Stimulated activated naive CD8-positive, alpha-beta T cell treated with anti-CD3 and anti-CD28 coated beads, Interleukin-15, amount 100 ng/mL, for 72 hours (primary cell): ENCODE measurements at regions not wholly inside any gene's neighbourhood (a gene's known extent, or its start where the extent isn't known, plus 50 kb on each side); places are given as distances from the start of the nearest gene placed in this dataset.
"Not testable (repeated sequence)": the region's sequence is repeated elsewhere in the genome, so short reads cannot be mapped to it uniquely, and the experiment has no call there.

Experiments
- ATAC-seq: fragments of 150-1000 bp; cut with Tn5 transposase; 2 replicates; pipeline ENCODE4 v1.10.0; 2021; ENCODE audit warnings: mild to moderate bottlenecking, moderate library complexity
- DNase-seq, 2 donors: peaks; one replicate each; pipeline ENCODE4 v3.0.0; 2021 to 2022
- H3K27ac Mint-ChIP-seq, 2 donors: one replicate each; pipeline ENCODE4 v1.8.0; 2022; ENCODE audit warnings: mild to moderate bottlenecking in 2 of 2, mixed read lengths in 2 of 2, moderate library complexity in 2 of 2
- H3K27me3 Mint-ChIP-seq: one replicate; pipeline ENCODE4 v1.8.0; 2022; ENCODE audit warnings: mixed read lengths
- H3K4me1 Mint-ChIP-seq: one replicate; pipeline ENCODE4 v1.8.0; 2022; ENCODE audit warnings: mild to moderate bottlenecking, mixed read lengths
- H3K4me3 Mint-ChIP-seq, 2 donors: one replicate each; pipeline ENCODE4 v1.8.0; 2022; ENCODE audit warnings: mild to moderate bottlenecking in 2 of 2, mixed read lengths in 2 of 2, moderate library complexity in 1 of 2
- H3K9me3 Mint-ChIP-seq, 2 donors: one replicate each; pipeline ENCODE4 v1.8.0; 2022; ENCODE audit warnings: mixed read lengths in 2 of 2

DNA sequence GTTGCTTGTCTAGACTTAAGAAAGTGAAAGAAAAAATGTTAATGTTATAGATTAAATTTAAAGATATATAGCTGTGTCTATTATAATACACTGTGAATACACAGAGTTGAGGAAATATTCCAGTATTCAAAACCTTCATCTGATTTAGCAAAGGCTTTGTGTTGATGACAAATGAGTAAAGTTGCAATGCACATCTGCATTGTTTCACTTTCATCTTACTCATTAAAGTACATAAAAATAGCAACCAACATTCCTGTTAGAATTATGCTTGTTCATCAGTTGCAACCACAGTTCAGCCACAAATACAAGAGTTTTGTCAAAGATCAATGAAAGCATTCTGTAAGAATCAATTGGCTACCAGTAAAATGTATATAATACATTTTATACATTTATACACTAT is 346.4 kb upstream of the SLC7A11 start:
- H3K4me3 Mint-ChIP-seq = no peak overlapping the region
- ATAC-seq (no peak), DNase-seq (no peak)

DNA sequence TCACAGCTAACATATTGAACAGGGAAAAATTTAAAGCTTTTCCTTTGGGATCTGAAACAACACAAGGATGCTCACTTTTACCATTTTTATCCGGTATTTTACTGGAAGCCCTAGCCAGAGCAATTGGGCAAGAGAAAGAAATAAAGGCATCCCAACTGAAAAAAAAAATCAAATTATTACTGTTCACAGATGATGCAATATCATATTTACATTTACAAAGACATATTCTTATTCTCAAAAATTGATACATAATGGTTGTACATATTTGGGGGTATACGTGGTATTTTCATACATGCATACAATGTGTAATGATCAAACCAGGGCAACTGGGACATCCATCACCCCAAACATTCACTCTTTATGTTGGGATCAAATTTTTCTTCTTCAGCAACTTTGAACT is 337.0 kb upstream of the SLC7A11 start:
- Mint-ChIP-seq H3K4me3 (no peak overlapping the region), H3K27me3 (no peaks in the 10 kb centered on the region), H3K9me3 (peaks cover 19 to 29% of the 10 kb centered on the region in 2 donors), H3K27ac (no peak overlapping the region), H3K4me1 (no peaks in the 10 kb centered on the region)
- no peak for ATAC-seq
- no peak for DNase-seq

More for the DNA sequence above, 346.4 kb upstream of the SLC7A11 start:
- Mint-ChIP-seq H3K27me3 (no peaks in the 10 kb centered on the region), H3K27ac (no peak overlapping the region), H3K9me3 (peaks cover 3 to 22% of the 10 kb centered on the region in 2 donors), H3K4me1 (no peaks in the 10 kb centered on the region)

DNA sequence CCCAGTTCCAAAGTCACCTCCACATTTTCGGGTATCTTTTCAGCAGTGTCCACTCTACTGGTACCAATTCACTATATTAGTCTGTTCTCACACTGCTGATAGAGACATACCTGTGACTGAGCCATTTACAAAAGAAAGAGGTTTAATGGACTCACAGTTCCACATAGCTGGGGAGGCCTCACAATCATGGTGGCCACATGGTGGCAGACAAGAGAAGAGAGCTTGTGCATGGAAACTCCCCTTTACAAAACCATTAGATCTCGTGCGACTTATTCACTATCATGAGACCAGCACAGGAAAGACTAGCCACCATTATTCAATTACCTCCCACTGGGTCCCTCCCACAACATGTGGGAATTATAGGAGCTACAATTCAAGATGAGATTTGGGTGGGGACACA is 335.7 kb upstream of the SLC7A11 start:
- not testable (repeated sequence) for H3K4me1 Mint-ChIP-seq, DNase-seq, ATAC-seq

DNA sequence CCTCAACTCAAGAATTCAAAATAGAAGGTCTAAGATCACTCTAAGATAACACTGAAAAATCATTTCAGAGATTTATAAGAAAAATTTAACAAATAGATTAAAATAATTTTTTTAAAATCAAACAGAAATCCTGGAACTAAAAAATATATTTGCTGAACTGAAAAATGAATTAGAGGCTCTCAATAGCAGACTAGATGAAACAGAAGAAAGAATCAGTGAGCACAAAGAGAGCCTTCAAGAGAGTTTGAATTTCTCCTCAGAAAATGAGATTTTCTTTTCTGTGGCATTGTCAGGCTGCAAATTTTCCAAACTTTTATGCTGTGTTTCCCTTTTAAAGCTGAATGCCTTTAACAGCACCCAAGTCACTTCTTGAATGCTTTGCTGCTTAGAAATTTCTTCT is 335.0 kb upstream of the SLC7A11 start:
- no peaks in the 10 kb centered on the region for H3K4me1 Mint-ChIP-seq
- ATAC-seq (no peak), DNase-seq (no peak)
- no peaks in the 10 kb centered on the region for H3K27me3 Mint-ChIP-seq
- H3K27ac Mint-ChIP-seq = no peak overlapping the region
- no peak overlapping the region for H3K4me3 Mint-ChIP-seq
- peaks cover 23 to 34% of the 10 kb centered on the region in 2 donors for H3K9me3 Mint-ChIP-seq

More for the DNA sequence above, 335.7 kb upstream of the SLC7A11 start:
- not testable (repeated sequence) for H3K27ac Mint-ChIP-seq, H3K27me3 Mint-ChIP-seq, H3K4me3 Mint-ChIP-seq
- peaks cover 19 to 29% of the 10 kb centered on the region in 2 donors for H3K9me3 Mint-ChIP-seq

DNA sequence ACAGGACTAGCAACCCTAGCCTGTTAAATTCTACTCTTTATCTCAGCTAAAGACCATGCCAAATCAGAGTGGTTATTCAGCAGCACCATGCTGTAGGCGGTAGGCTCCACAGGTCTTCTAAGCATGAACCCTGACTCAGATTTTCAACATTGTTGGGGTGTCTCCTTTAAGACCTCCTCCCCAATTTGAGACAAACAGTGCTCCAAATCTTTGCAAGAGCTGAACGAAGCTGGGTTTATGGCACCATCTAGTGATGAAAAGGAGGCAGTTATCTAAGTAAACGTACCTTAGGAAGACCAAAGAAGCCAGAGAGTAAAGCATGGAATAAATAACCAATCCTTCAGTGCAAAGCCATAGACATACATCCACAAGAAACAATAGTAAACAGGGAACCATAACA is 334.5 kb upstream of the SLC7A11 start:
- Mint-ChIP-seq H3K27me3 (no peaks in the 10 kb centered on the region), H3K4me1 (no peaks in the 10 kb centered on the region), H3K9me3 (peaks cover 23 to 35% of the 10 kb centered on the region in 2 donors), H3K27ac (no peak overlapping the region), H3K4me3 (no peak overlapping the region)
- ATAC-seq (no peak), DNase-seq (no peak)

DNA sequence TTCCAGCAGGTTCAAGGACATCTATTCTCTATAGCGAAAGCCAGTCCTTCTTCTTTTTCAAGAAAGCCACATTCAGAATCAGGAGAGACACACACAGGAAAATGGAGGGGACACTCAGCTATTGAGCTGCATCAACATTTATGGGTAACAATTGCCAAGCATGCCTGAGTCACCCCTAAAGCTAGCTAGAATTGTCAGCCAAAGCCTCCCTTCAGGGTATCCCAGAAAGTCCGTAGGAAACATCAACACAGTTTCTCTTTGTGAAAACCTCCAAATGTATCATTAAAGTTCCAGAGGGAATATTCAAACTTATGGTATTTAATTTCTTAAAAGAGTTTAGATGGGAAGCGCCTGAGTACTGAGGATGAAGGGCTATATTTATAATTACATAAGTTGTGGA is 331.1 kb upstream of the SLC7A11 start:
- Mint-ChIP-seq H3K9me3 (peaks cover 11 to 25% of the 10 kb centered on the region in 2 donors), H3K4me1 (no peaks in the 10 kb centered on the region), H3K27me3 (no peaks in the 10 kb centered on the region), H3K27ac (no peak overlapping the region), H3K4me3 (no peak overlapping the region)
- DNase-seq (no peak), ATAC-seq (no peak)

DNA sequence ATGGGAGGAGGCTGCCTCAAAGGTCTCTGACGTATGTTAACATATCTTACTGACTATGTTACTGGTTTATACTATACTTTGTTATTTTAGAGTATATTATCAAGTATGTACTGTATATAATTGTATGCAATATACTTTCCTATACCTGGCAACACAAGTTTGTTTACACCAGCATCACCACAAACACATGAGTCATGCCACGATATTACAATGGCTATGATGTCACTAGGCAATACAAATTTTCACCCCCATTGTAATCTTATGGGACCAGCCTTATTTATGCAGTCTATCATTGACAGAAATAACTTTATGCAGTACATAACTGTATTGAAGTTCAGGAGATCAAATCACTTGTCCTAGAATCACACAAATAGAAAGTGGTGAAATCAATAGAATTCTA is 329.9 kb upstream of the SLC7A11 start:
- no peaks in the 10 kb centered on the region for H3K27me3 Mint-ChIP-seq
- H3K27ac Mint-ChIP-seq = no peak overlapping the region
- ATAC-seq (no peak), DNase-seq (no peak)
- H3K9me3 Mint-ChIP-seq = peaks cover 4 to 13% of the 10 kb centered on the region in 2 donors
- no peaks in the 10 kb centered on the region for H3K4me1 Mint-ChIP-seq
- no peak overlapping the region for H3K4me3 Mint-ChIP-seq

DNA sequence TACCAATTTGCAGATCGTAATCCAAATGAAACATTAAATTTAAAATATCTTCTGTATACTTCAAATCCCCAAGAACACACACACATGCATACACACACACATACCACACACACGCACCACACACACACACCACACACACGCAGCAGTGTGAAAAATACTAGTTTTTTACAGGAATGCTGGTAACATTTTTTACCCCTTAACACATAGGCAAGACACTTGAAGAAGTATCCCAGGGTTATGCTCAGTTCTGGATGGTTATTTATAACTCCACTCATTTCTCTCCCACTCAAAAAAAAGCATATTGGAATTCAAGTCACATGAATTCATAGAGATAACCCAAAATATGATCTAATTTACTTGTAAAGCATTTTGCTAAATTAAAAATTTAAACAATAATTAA is 325.5 kb upstream of the SLC7A11 start:
- H3K4me1 Mint-ChIP-seq = no peaks in the 10 kb centered on the region
- no peak for DNase-seq
- no peak overlapping the region for H3K4me3 Mint-ChIP-seq
- H3K27me3 Mint-ChIP-seq = no peaks in the 10 kb centered on the region
- H3K9me3 Mint-ChIP-seq = peaks cover 4 to 6% of the 10 kb centered on the region in 2 donors
- H3K27ac Mint-ChIP-seq = no peak overlapping the region
- no peak for ATAC-seq

DNA sequence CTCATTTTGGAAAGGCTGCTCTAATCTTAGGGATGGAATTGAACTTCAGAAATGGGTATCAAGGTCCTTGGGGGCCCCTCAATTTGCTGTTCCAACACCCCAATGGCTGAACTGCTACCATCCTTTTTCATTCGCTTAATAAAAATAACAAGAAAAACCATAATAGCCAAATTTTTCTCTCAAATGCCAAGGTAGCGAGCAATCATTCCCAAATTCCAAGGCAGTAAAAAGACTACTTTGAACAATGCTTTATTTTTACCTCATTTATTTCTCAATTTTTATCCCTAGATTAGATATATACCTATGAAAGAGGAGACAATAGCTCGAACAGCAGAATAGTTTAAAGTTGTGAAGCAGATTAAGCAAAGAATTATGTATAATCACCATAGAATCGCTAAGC is 323.4 kb upstream of the SLC7A11 start:
- H3K27ac Mint-ChIP-seq = no peak overlapping the region
- ATAC-seq = no peak
- H3K4me3 Mint-ChIP-seq = no peak overlapping the region
- H3K27me3 Mint-ChIP-seq = no peaks in the 10 kb centered on the region
- no peak for DNase-seq
- H3K4me1 Mint-ChIP-seq = no peaks in the 10 kb centered on the region
- H3K9me3 Mint-ChIP-seq = no peaks in the 10 kb centered on the region

DNA sequence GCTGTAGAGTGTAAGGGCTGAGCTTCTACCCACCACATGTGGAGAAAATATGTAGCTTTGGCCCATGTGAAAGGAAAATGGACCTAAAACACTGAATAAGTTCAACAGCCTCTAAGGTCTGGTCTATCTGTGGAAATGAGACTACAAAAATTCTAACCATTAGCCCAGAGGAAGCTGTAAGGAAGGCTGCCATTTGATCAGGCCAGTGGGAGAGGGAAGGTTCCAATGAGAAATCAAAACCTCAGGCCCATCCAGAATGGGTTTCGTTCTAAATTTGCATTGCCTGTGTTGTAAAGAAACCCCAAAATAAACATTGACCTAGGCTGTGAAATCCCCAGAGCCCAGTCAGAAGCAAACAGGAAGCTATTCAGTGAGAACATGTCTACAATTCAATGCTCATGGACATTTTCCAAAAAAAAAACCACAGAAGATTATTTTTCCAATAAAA is 320.4 kb upstream of the SLC7A11 start:
- H3K4me1 Mint-ChIP-seq = no peaks in the 10 kb centered on the region
- no peak for ATAC-seq
- H3K4me3 Mint-ChIP-seq = no peak overlapping the region
- H3K27ac Mint-ChIP-seq = no peak overlapping the region
- H3K27me3 Mint-ChIP-seq = no peaks in the 10 kb centered on the region
- DNase-seq = no peak
- H3K9me3 Mint-ChIP-seq = no peaks in the 10 kb centered on the region

DNA sequence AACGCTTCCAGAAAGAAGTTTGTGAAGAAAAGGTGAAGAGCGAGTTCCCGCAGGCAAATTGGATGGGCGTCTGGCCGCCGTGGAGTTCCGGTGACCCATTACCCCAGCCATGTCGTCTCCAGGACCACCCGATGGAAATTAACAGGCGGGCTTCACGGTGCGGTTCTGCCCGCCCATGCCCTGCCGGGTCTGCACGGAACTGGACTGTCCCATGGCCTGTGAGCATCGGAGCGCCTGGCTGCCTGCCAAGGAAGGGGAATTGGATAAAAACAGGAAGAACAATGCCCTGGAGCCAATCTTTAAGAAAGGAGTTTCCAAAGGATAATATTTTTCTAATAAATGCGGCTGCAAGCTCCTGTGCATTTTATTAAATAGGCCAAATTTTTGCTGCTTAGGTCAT is 319.8 kb upstream of the SLC7A11 start:
- no peak overlapping the region for H3K27ac Mint-ChIP-seq
- no peak for ATAC-seq
- no peak for DNase-seq
- no peaks in the 10 kb centered on the region for H3K9me3 Mint-ChIP-seq
- H3K4me3 Mint-ChIP-seq = no peak overlapping the region
- H3K4me1 Mint-ChIP-seq = no peaks in the 10 kb centered on the region
- H3K27me3 Mint-ChIP-seq = no peaks in the 10 kb centered on the region

DNA sequence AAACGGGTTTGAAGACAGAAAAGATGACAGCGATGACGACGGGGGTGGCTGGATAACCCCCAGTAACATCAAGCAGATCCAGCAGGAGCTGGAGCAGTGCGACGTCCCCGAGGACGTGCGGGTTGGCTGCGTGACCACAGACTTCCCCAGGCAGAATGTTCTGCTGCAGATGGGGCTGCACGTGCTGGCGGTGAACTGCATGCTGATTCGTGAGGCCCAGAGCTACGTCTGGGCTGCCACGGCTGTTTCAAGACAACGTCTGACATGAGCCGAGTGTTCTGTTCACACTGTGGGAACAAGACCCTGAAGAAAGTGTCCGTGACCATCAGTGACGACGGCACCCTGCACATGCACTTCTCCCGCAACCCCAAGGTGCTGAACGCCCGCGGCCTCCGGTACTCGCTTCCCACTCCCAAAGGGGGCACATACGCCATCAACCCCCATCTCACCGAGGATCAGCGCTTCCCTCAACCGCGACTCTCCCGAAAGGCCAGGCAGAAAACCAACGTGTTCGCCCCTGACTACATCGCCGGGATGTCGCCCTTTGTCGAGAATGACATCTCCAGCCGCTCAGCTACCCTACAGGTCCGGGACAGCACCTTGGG is 319.2 kb upstream of the SLC7A11 start:
- no peaks in the 10 kb centered on the region for H3K9me3 Mint-ChIP-seq

DNA sequence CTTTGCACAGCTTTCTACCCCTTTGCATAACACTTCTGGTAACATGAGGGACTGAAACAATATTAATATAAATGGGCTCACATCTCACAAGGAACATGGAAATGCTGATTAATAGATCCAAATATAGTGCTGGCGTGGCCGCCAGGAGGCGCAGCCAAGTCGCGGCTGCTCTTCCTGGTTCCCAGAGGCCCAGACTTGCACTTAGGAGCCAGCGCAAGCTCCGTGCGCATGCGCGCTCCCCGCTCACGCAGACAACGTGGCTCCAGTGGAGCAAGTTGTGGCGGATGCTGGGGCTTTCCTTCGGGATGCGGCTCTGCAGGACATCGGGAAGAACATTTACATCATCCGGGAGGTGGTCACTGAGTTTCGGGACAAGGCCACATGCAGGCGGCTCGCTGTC is 318.3 kb upstream of the SLC7A11 start:
- no peak for ATAC-seq
- no peak overlapping the region for H3K4me3 Mint-ChIP-seq
- no peaks in the 10 kb centered on the region for H3K9me3 Mint-ChIP-seq
- no peaks in the 10 kb centered on the region for H3K27me3 Mint-ChIP-seq
- DNase-seq = no peak
- H3K4me1 Mint-ChIP-seq = no peaks in the 10 kb centered on the region
- H3K27ac Mint-ChIP-seq = no peak overlapping the region

More for the DNA sequence above, 319.2 kb upstream of the SLC7A11 start:
- DNase-seq (no peak), ATAC-seq (no peak)
- no peaks in the 10 kb centered on the region for H3K27me3 Mint-ChIP-seq
- no peaks in the 10 kb centered on the region for H3K4me1 Mint-ChIP-seq
- no peak overlapping the region for H3K4me3 Mint-ChIP-seq
- H3K27ac Mint-ChIP-seq = no peak overlapping the region

DNA sequence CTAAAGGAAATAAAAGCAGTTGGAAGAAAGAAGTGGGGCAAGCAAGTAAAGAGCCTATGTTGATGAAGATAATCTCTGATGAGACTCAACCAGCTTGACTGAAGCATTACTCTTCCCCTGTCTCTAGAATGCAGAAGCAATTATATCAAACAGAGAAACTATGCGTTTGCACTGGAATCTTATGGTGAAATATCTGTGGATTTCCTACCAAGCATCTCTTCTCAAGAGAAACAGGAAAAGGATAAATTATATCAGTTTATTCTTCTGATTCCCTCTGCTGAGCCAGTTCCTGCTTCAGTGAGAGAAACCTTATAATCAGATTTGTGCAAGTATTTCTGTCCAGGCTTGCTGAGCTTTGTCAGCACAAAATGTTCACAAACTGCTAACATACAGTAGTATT is 316.7 kb upstream of the SLC7A11 start:
- Mint-ChIP-seq H3K27ac (no peak overlapping the region), H3K4me3 (no peak overlapping the region), H3K27me3 (no peaks in the 10 kb centered on the region), H3K9me3 (no peaks in the 10 kb centered on the region), H3K4me1 (no peaks in the 10 kb centered on the region)
- DNase-seq = no peak
- ATAC-seq = no peak

DNA sequence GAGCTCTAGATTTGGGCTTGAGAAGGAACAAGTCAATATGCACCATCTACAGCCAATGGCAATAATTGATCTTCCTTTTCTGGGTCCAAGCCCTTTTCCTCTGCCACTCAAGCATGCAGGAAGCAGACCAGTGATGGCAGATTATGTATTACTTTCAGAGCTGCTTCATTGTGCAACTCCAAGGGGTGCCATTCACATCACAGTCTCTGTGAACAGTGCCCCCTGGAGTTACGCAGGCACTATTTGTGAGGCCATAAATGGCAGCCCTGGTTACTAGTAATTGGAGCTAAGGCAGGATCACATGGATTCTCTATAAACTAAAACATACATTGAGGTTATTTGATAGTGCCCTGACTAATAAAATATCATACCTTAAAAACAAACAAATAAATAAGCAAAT is 313.4 kb upstream of the SLC7A11 start:
- Mint-ChIP-seq H3K27ac (no peak overlapping the region), H3K9me3 (peaks cover 4 to 8% of the 10 kb centered on the region in 2 donors), H3K4me1 (no peaks in the 10 kb centered on the region), H3K27me3 (no peaks in the 10 kb centered on the region), H3K4me3 (no peak overlapping the region)
- DNase-seq (no peak), ATAC-seq (no peak)

DNA sequence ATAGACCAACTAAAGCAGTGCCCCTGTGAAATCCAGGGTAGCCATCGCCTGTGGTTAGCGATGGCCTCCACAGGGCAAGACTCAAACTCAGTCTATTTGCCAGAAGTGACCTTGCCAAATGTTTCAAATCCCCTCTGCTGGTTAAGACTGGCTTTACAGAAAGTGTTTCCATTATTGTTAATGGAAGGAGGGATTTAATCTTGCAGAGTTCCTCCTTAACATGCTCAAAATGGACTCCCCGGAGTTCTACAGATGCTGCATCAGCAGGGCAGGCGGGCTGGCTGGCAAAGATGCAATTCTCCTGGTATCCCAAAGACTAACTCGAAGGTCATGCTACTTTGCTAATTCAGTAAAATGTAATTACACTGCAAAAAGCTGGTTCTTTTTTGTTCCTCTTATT is 313.0 kb upstream of the SLC7A11 start:
- Mint-ChIP-seq H3K4me3 (no peak overlapping the region), H3K4me1 (no peaks in the 10 kb centered on the region), H3K27me3 (no peaks in the 10 kb centered on the region), H3K27ac (no peak overlapping the region), H3K9me3 (peaks cover 4 to 8% of the 10 kb centered on the region in 2 donors)
- DNase-seq (no peak), ATAC-seq (no peak)
